MCF 10A (cell line): ENCODE measurements at regions not wholly inside any gene's neighbourhood (a gene's known extent, or its start where the extent isn't known, plus 50 kb on each side); places are given as distances from the start of the nearest gene placed in this dataset.

ENCODE experiments used
- BruUV-seq: library from RNA; stranded (reverse); fragments of 400-500 nt; replicated peaks from 2 replicates; lab custom pipeline; 2021; lab: Mats Ljungman, UMichigan
- CTCF ChIA-PET: fragments of 300-600 bp; sonication (Branson Sonifier 250); formaldehyde crosslinking; extraction: SDS; loops from one replicate; lab custom pipeline; 2021; ENCODE audit warnings: antibody characterized with exemption, inconsistent platforms; lab: Yijun Ruan, JAX
- POLR2A ChIA-PET: fragments of 300-600, 350-650 bp; sonication (Branson Sonifier 250); formaldehyde crosslinking; extraction: SDS; loops from one replicate; lab custom pipeline; 2020; ENCODE audit warnings: antibody characterized with exemption, inconsistent platforms; lab: Yijun Ruan, JAX
- DNase-seq: peaks from one replicate; pipeline ENCODE4 v3.0.0-alpha.2; 2018; ENCODE audit not compliant: unreplicated experiment
- H3K27ac Mint-ChIP-seq: one replicate; pipeline ENCODE4 v1.8.0; 2022; ENCODE audit warnings: mild to moderate bottlenecking, low read depth, mixed read lengths; ENCODE audit not compliant: unreplicated experiment
- H3K27me3 Mint-ChIP-seq: one replicate; pipeline ENCODE4 v1.8.0; 2022; ENCODE audit warnings: mixed read lengths; ENCODE audit not compliant: insufficient read depth, unreplicated experiment
- H3K36me3 Mint-ChIP-seq: one replicate; pipeline ENCODE4 v1.8.0; 2022; ENCODE audit warnings: mild to moderate bottlenecking, moderate library complexity, mixed read lengths; ENCODE audit not compliant: insufficient read depth, unreplicated experiment
- H3K4me1 Mint-ChIP-seq: one replicate; pipeline ENCODE4 v1.8.0; 2022; ENCODE audit warnings: mixed read lengths; ENCODE audit not compliant: insufficient read depth, unreplicated experiment
- H3K4me3 Mint-ChIP-seq: one replicate; pipeline ENCODE4 v1.8.0; 2022; ENCODE audit warnings: mild to moderate bottlenecking, moderate library complexity, mixed read lengths; ENCODE audit not compliant: unreplicated experiment
- H3K9me3 Mint-ChIP-seq: one replicate; pipeline ENCODE4 v1.8.0; 2022; ENCODE audit warnings: mixed read lengths; ENCODE audit not compliant: unreplicated experiment
- CTCF ChIP-seq: fragments of 200-600 bp; IDR thresholded peaks from one replicate; pipeline ENCODE4 v1.8.0; 2022; ENCODE audit warnings: antibody characterized with exemption, mild to moderate bottlenecking; ENCODE audit not compliant: unreplicated experiment
- intact Hi-C: fragments of 100-400 bp; cut with micrococcal nuclease; formaldehyde crosslinking; loops from 2 replicates; pipeline ENCODE4 v1.14.1; 2022

- TF ChIP-seq CTCF, result peak; percentile 14
- no peaks in the 10 kb centered on the region for H3K27me3 Mint-ChIP-seq
- H3K36me3 Mint-ChIP-seq, result no peaks in the 10 kb centered on the region
- H3K4me3 Mint-ChIP-seq, result no peak overlapping the region
- H3K4me1 Mint-ChIP-seq, result no peaks in the 10 kb centered on the region
- H3K27ac Mint-ChIP-seq, result no peak overlapping the region
- intact Hi-C loops, result no loop called here
- POLR2A ChIA-PET, result no interaction called here
- no peaks in the 10 kb centered on the region for H3K9me3 Mint-ChIP-seq
- CTCF ChIA-PET, result no interaction called here
- DNase-seq, result peak; percentile 1
- no TSS peak for BruUV-seq
Measured at GRCh38 chr7:52154382-52154781, 837.8 kb upstream of the COBL start.

GRCh38 chr7:52151559-52151958 lies 835.0 kb upstream of the COBL start:
- ChIA-PET CTCF (interaction anchor here (0.6 kb wide), 1 partner anchor 476 kb away, joined by 3 read pairs; no protein-coding TSS in a partner anchor), POLR2A (no interaction called here)
- H3K27me3 Mint-ChIP-seq, result no peaks in the 10 kb centered on the region
- H3K4me1 Mint-ChIP-seq, result no peaks in the 10 kb centered on the region
- H3K4me3 Mint-ChIP-seq, result no peak overlapping the region
- H3K9me3 Mint-ChIP-seq, result no peaks in the 10 kb centered on the region
- no TSS peak for BruUV-seq
- no peak for DNase-seq
- intact Hi-C loops, result no loop called here
- no peaks in the 10 kb centered on the region for H3K36me3 Mint-ChIP-seq
- H3K27ac Mint-ChIP-seq, result no peak overlapping the region
- no peak for TF ChIP-seq CTCF

GRCh38 chr7:52150952-52151351 lies 834.3 kb upstream of the COBL start:
- Mint-ChIP-seq H3K9me3 (no peaks in the 10 kb centered on the region), H3K27me3 (no peaks in the 10 kb centered on the region), H3K36me3 (no peaks in the 10 kb centered on the region), H3K4me3 (no peak overlapping the region), H3K27ac (no peak overlapping the region), H3K4me1 (no peaks in the 10 kb centered on the region)
- intact Hi-C loops, result no loop called here
- ChIA-PET CTCF (interaction anchor here (0.6 kb wide), 1 partner anchor 475 kb away, joined by 3 read pairs; no protein-coding TSS in a partner anchor), POLR2A (no interaction called here)
- no peak for TF ChIP-seq CTCF
- DNase-seq, result no peak
- BruUV-seq, result no TSS peak

GRCh38 chr7:52146871-52147634 lies 830.4 kb upstream of the COBL start:
- POLR2A ChIA-PET, result no interaction called here
- no peak overlapping the region for H3K27ac Mint-ChIP-seq
- intact Hi-C loops, result no loop called here
- CTCF ChIA-PET, result no interaction called here
- no peak for DNase-seq
- H3K9me3 Mint-ChIP-seq, result no peaks in the 10 kb centered on the region
- BruUV-seq, result no TSS peak
- no peaks in the 10 kb centered on the region for H3K4me1 Mint-ChIP-seq
- H3K36me3 Mint-ChIP-seq, result no peaks in the 10 kb centered on the region
- H3K4me3 Mint-ChIP-seq, result no peak overlapping the region
- TF ChIP-seq CTCF, result no peak
- H3K27me3 Mint-ChIP-seq, result no peaks in the 10 kb centered on the region
